T-helper 22 cell (primary cell): ENCODE measurements at regions not wholly inside any gene's neighbourhood (a gene's known extent, or its start where the extent isn't known, plus 50 kb on each side); places are given as distances from the start of the nearest gene placed in this dataset.

Experiments
- DNase-seq: peaks from one replicate; pipeline ENCODE4 v3.0.0-alpha.2; 2020; ENCODE audit warnings: low read depth

DNA sequence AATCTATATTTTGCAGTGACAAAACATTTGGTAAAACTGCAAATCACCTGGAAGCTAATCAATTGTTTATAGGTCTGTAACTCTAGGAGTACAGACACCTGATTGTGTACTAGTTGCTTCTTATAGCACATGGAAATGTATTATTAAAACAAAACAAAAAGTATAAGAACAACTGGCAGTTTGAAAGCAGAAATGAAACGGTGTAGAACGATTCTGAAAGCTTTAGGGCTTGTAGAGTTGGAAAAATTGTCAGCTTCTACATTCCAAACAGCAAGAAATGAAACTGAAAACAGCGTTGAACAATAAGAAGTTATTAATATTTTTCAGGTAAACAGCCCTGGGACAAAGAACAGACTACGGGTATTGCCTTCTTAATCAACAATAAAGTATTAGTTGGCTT, 273.3 kb downstream of the OLFM3 start:
- no peak for DNase-seq

DNA sequence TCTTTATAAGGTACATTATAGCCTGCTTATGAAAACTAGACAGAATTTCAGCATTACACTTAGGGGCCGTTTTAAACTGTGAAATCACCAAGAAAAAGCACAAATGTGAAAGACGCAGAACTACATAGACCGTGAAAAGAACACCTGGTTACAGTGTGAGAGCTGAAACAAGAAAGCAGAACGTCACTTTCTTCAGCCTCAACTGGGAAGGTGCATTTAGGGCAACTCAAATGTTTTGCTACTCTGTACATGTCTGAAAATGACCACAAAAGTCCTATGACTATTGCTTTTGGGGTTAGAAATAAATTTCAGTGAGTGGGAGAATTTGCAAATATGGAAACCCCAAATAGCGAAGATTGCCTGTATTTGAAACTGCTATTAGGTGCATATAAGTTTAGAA, 268.7 kb downstream of the OLFM3 start:
- no peak for DNase-seq

DNA sequence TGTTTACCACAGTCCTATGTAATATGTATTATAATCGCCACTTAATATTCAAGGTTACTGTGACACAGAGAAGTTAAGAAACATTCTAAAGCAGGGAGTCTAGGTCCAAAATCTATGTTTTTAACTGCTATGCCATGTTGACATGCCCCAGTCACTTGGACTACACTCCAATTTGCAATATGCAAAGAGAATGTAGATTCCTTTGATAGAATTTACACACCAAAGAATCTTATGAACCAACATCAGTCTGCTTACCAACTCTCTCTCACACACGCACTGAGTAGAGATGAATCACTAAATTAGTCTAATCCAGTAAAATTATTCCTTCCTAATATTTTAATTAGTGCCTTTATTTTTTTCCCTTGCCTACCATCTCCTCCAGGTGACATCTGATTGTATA, 266.2 kb downstream of the OLFM3 start:
- no peak for DNase-seq

DNA sequence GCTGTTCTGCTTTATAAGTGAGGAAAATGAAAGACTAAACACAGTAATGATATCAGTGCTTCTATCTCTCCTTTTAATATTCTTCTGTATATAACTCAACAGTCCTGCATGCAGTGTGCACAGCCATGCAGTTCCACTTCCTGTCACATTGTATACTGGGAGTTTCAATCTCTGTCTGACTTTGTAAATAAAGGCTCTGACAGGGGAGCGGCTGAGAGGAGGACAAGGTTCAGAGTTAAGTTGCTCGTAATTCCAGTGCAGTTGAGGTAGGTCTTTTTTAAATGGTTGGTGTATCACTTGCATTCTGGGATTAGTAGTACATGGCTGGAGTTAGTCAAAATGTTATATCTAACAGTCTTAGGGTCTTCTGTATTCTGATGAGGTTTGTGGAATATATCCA, 264.5 kb downstream of the OLFM3 start:
- DNase-seq, result no peak

DNA sequence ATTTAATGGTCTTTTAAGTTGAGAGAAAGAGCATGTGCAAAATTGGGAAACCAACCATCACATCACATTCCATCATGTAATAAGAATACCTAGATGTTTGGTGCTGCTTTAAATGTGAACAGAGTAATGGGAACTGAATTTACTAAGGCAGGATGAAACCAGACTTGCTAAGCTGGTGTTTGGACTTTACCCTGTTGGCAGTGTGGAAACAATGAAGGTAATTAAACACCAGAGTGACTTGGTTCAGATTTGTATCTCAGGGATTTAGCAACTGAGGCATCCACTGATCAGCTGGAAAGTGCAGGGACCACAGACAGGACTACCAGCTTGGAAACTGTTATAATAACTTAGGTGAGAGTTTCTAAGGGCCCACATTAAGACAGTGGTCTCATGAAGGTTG, 263.4 kb downstream of the OLFM3 start:
- DNase-seq, result no peak

DNA sequence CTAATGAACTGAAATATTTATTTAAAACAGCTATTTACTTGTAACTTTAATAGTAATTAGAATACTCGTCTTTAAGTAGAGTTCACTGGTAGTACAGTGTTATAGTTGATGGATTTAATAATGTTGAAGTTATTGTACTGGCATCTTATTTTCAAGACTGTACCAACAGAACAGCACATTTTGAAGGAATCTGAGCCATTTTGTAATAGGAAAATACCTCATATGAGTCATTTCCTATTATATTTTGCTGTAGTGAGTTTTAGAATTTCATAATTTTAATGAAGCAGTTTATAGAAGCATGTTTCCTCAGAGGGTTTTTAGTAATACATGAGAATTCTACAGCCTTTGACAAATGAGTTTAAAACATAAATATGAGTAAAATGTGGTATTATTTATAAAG, 258.3 kb downstream of the OLFM3 start:
- no peak for DNase-seq

DNA sequence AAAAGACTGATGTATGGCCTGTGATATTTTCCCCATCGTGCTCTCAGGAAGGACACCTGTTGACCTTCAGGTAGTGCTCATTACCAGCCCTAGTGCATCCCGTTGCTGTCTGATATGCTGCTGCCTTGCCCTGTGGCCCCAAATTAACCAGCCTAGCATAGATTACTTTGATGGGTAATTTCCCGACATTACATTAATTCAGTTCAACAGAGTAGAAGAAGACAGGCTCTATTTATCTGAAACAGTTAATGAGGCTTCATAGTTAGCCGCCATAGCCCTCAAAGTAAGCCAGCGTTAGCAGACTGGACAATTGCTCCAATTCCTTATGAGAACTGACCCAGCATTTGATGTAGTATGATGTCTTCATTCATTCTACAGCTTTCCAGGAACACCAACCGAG, 257.6 kb downstream of the OLFM3 start:
- DNase-seq, result no peak

DNA sequence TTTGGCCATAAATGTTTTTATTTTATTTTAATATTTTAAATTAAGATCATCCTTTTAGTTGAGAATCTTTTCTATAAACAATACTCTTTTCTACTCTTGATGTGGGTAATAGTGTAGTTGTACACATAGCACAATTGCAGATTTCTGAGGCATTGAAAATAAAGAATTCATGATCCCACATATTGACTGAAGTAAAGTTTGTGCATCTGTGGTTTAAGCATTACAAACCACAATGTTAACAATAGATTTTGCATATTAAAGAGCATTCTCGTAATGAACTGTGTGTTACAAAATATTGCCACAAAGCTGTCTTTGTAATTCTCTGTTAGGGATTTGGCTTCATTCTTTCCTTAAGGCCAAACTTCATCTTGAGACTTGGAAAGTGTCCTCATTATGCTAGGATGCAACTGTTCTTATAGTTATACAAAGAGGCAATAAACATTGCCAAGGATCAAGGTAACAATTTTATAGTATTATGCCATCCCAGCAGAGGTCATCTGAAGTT, 256.8 kb downstream of the OLFM3 start:
- no peak for DNase-seq

DNA sequence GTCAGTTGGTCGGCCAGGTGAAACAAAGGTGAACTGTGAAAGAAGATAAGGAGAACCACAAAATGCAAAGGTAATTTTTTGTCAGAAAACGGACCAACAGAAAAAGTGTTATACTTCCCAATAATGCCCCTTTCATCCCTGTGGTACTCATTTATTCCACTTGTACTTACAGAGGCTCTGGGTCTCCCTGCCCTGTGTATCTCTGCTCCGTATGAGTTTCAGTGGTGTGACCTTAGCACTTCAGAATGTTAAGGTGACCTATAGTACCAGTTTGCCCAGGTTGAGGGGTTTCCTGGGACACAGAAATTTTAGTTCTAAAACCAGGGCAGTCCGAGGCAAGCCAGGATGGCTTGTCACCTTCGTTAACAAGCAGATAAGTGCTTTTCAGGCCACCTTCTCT, 254.8 kb downstream of the OLFM3 start:
- no peak for DNase-seq

DNA sequence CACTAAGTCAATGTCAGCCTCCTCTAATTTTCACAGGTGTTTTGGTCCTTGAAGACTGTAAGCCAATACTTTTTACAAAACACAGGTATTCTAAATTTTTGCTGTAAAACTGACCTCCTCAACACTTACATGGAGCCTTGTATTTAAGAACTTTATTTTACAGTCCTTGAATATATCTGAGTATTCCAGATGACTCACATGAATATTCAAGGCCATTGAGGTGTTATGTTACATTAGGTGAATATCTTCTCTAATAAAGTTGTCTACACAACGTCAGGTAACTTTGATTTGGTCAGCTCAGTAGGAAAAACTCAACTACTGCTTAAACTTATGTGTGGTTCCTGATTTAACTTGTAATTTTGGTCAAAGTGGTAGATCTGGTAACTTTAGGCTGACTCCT, 254.2 kb downstream of the OLFM3 start:
- DNase-seq, result no peak

DNA sequence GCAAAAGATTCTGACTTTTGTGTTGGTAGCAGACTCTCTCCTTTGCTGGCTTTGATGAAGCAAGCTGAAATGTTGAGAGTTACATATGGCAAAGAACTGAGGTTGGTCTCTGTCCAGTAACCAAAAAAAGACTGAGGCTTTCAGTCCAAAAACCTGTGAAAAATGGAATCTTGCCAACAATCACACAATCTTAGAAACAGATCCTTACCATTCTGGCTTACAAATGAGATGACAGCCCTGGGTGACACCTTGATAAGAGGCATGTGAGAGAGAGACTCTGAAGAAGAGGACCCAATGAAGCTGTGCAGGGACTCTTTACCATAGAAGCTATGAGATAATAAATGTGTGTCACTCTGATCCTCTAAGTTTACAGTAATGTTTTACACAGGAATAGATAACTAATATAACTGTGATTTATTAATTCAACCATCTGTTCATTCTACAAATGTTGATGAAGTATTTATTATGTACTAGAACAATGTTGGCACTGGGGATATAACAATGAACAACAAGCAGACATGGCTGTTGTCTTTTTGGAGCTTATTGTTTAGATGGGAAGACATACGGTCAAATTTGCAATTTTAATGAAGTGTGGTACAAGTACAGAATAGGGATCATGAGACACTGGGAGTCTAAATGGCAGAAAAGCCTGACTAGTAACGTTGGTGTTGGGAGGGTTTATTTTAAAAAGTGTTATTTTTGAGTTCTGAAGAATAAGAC, 251.0 kb downstream of the OLFM3 start:
- no peak for DNase-seq

DNA sequence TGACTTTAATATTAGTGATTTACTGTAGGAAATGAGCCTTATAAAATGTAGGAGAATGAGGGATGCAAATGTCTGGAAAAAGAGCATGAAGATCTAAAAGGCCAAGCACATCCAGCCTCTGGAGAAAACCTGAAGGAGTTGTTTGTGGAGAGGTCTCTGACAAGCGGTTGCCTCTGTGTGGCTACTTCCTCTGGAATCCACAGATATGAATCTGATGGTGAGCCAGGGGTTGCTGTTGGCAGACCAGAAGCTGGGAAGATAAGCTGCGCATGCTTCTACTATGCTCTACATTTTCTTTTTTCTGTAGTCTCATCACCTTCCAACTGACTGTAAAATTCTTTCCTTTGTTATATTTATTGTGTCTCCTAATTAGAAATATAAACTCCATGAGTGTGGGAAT, 248.6 kb downstream of the OLFM3 start:
- no peak for DNase-seq
